ENCODE measurements at regions not wholly inside any gene's neighbourhood (a gene's known extent, or its start where the extent isn't known, plus 50 kb on each side); places are given as distances from the start of the nearest gene placed in this dataset.

DNA sequence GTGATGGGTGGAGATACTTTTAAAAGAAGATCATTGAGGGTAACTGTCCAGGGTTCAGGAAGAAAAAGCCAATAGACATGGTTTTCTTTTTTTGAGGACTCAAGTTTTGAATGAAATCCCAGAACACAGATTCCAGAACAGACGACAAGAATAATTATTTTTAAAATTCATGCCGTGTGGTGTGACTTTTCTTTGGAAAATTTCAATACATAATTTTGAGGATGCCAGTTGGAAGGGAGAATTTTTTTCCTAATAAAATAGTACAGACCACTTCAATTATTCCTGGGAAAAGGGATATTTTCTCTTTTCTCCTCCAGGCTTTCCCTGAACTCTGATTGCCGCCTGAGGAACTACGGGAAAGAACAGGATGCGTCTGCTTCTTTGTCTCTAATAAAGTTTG is 951.4 kb downstream of the KCNMA1 start:
- no peak overlapping the region for H3K4me3 ChIP-seq (IDR thresholded peaks at IDR 0.05; ENCODE audit: insufficient read depth, low read depth, low read length)
- no peaks in the 10 kb centered on the region for H3K27me3 ChIP-seq (ENCODE audit: insufficient read depth, low read depth)
- no peaks in the 10 kb centered on the region for H3K36me3 ChIP-seq (ENCODE audit: insufficient read depth)
- no peaks in the 10 kb centered on the region for H3K79me2 ChIP-seq (ENCODE audit: insufficient read depth, low read depth)
- H3K4me2 ChIP-seq, result no peak overlapping the region
- no peaks in the 10 kb centered on the region for H4K20me1 ChIP-seq (ENCODE audit: insufficient read depth)
- H3K27ac ChIP-seq, result no peak overlapping the region
- no peak overlapping the region for H3K9ac ChIP-seq
- TF ChIP-seq CTCF (conservative IDR thresholded peaks at IDR 0.05; ENCODE audit: low read depth, low read length), result no peak
- H3K4me1 ChIP-seq (ENCODE audit: low read depth, poor library complexity, severe bottlenecking), result no peaks in the 10 kb centered on the region
- H2AFZ ChIP-seq (ENCODE audit: low read depth), result no peak overlapping the region

GRCh38 chr10:76684968-76685367 is 952.6 kb downstream of the KCNMA1 start:
- H3K27ac ChIP-seq, result no peak overlapping the region
- H3K27me3 ChIP-seq (ENCODE audit: insufficient read depth, low read depth), result no peaks in the 10 kb centered on the region
- no peak for TF ChIP-seq CTCF (conservative IDR thresholded peaks at IDR 0.05; ENCODE audit: low read depth, low read length)
- no peak overlapping the region for H3K4me3 ChIP-seq (IDR thresholded peaks at IDR 0.05; ENCODE audit: insufficient read depth, low read depth, low read length)
- H4K20me1 ChIP-seq (ENCODE audit: insufficient read depth), result no peaks in the 10 kb centered on the region
- H3K4me2 ChIP-seq, result no peak overlapping the region
- no peaks in the 10 kb centered on the region for H3K79me2 ChIP-seq (ENCODE audit: insufficient read depth, low read depth)
- H3K9ac ChIP-seq, result no peak overlapping the region
- no peak overlapping the region for H2AFZ ChIP-seq (ENCODE audit: low read depth)
- H3K4me1 ChIP-seq (ENCODE audit: low read depth, poor library complexity, severe bottlenecking), result no peaks in the 10 kb centered on the region
- H3K36me3 ChIP-seq (ENCODE audit: insufficient read depth), result no peaks in the 10 kb centered on the region

- no peak overlapping the region for H3K27ac ChIP-seq
- H3K9ac ChIP-seq, result no peak overlapping the region
- H3K79me2 ChIP-seq (ENCODE audit: insufficient read depth, low read depth), result no peaks in the 10 kb centered on the region
- no peak overlapping the region for H3K4me2 ChIP-seq
- no peaks in the 10 kb centered on the region for H4K20me1 ChIP-seq (ENCODE audit: insufficient read depth)
- H3K27me3 ChIP-seq (ENCODE audit: insufficient read depth, low read depth), result no peaks in the 10 kb centered on the region
- no peaks in the 10 kb centered on the region for H3K4me1 ChIP-seq (ENCODE audit: low read depth, poor library complexity, severe bottlenecking)
- no peaks in the 10 kb centered on the region for H3K36me3 ChIP-seq (ENCODE audit: insufficient read depth)
- no peak overlapping the region for H3K4me3 ChIP-seq (IDR thresholded peaks at IDR 0.05; ENCODE audit: insufficient read depth, low read depth, low read length)
- TF ChIP-seq CTCF (conservative IDR thresholded peaks at IDR 0.05; ENCODE audit: low read depth, low read length), result no peak
- no peak overlapping the region for H2AFZ ChIP-seq (ENCODE audit: low read depth)
Measured at GRCh38 chr10:76681153-76681552, 956.5 kb downstream of the KCNMA1 start.

DNA sequence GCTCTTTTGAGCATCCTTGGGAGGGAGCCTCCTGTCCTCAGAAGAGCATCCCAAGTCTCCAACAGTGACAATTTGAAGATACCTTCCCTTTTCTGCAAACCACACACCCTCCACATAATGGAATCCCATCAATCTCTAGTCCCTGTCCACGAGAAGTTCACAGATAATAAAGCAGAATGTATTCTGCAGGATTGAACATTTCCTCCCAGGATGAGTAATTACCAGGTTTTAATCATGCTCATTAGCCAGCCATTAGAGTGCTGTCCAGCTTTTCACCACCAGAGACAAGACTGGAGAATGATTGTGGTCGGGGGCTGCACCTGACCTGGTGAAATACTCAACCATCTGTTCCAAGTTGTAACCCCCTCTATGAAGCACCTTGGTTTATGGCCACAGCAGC is 958.6 kb downstream of the KCNMA1 start:
- no peak for TF ChIP-seq CTCF (conservative IDR thresholded peaks at IDR 0.05; ENCODE audit: low read depth, low read length)
- H3K27me3 ChIP-seq (ENCODE audit: insufficient read depth, low read depth), result no peaks in the 10 kb centered on the region

More for the DNA sequence above, 958.6 kb downstream of the KCNMA1 start:
- H4K20me1 ChIP-seq (ENCODE audit: insufficient read depth), result no peaks in the 10 kb centered on the region
- H2AFZ ChIP-seq (ENCODE audit: low read depth), result no peak overlapping the region
- no peak overlapping the region for H3K4me3 ChIP-seq (IDR thresholded peaks at IDR 0.05; ENCODE audit: insufficient read depth, low read depth, low read length)
- no peak overlapping the region for H3K4me2 ChIP-seq
- no peak overlapping the region for H3K27ac ChIP-seq
- H3K4me1 ChIP-seq (ENCODE audit: low read depth, poor library complexity, severe bottlenecking), result no peaks in the 10 kb centered on the region
- H3K79me2 ChIP-seq (ENCODE audit: insufficient read depth, low read depth), result no peaks in the 10 kb centered on the region
- no peaks in the 10 kb centered on the region for H3K36me3 ChIP-seq (ENCODE audit: insufficient read depth)
- no peak overlapping the region for H3K9ac ChIP-seq

All from KMS-11 (cell line).